ENCODE measurements at regions not wholly inside any gene's neighbourhood (a gene's known extent, or its start where the extent isn't known, plus 50 kb on each side); places are given as distances from the start of the nearest gene placed in this dataset.

- ChIA-PET CTCF (interaction anchor here (0.6 kb wide), 1 partner anchor 1848 kb away, joined by 3 read pairs; no protein-coding TSS in a partner anchor), POLR2A (ENCODE audit: unreplicated experiment) (no interaction called here)
- no peaks in the 10 kb centered on the region for H3K9me3 ChIP-seq (ENCODE audit: insufficient read depth, low read depth)
- H3K27me3 ChIP-seq (ENCODE audit: insufficient read depth, low read depth) = peaks cover 70% of the 10 kb centered on the region
- no peak overlapping the region for H3K4me2 ChIP-seq
- H3K36me3 ChIP-seq (ENCODE audit: low read depth) = no peaks in the 10 kb centered on the region
- no peak overlapping the region for H3K4me3 ChIP-seq
- no peak overlapping the region for H2AFZ ChIP-seq
- no peak for DNase-seq
- H4K20me1 ChIP-seq (ENCODE audit: insufficient read depth) = no peaks in the 10 kb centered on the region
- no TSS peak for BruUV-seq (replicated peaks)
- intact Hi-C loops (cut with micrococcal nuclease; ENCODE audit: unreplicated experiment) = no loop called here
- H3K9me2 ChIP-seq (ENCODE audit: insufficient read depth) = no peaks in the 10 kb centered on the region
- no peaks in the 10 kb centered on the region for H3K4me1 ChIP-seq (replicated peaks; ENCODE audit: insufficient read depth)
- H3F3A ChIP-seq (ENCODE audit: insufficient read depth, low read depth) = no peaks in the 10 kb centered on the region
- no peak overlapping the region for H3K27ac ChIP-seq
- no peak for TF ChIP-seq CTCF (conservative IDR thresholded peaks at IDR 0.05)
- no peak for TF ChIP-seq EZH2 (IDR thresholded peaks at IDR 0.05; ENCODE audit: low read depth)
- no peaks in the 10 kb centered on the region for H3K79me2 ChIP-seq (ENCODE audit: low read depth)
Observed at GRCh38 chr6:33877982-33878535, 74.3 kb upstream of the MLN start.

GRCh38 chr6:33875696-33876095, 71.9 kb upstream of the MLN start:
- H3K4me2 ChIP-seq = no peak overlapping the region
- no peaks in the 10 kb centered on the region for H3K9me2 ChIP-seq (ENCODE audit: insufficient read depth)
- no peak overlapping the region for H3K4me3 ChIP-seq
- no peak overlapping the region for H2AFZ ChIP-seq
- peaks cover 81% of the 10 kb centered on the region for H3K27me3 ChIP-seq (ENCODE audit: insufficient read depth, low read depth)
- no peaks in the 10 kb centered on the region for H4K20me1 ChIP-seq (ENCODE audit: insufficient read depth)
- ChIA-PET CTCF (no interaction called here), POLR2A (ENCODE audit: unreplicated experiment) (no interaction called here)
- H3K4me1 ChIP-seq (replicated peaks; ENCODE audit: insufficient read depth) = no peaks in the 10 kb centered on the region
- TF ChIP-seq EZH2 (IDR thresholded peaks at IDR 0.05; ENCODE audit: low read depth) (no peak), CTCF (conservative IDR thresholded peaks at IDR 0.05) (no peak)
- no peaks in the 10 kb centered on the region for H3F3A ChIP-seq (ENCODE audit: insufficient read depth, low read depth)
- intact Hi-C loops (cut with micrococcal nuclease; ENCODE audit: unreplicated experiment) = no loop called here
- H3K36me3 ChIP-seq (ENCODE audit: low read depth) = no peaks in the 10 kb centered on the region
- H3K9me3 ChIP-seq (ENCODE audit: insufficient read depth, low read depth) = no peaks in the 10 kb centered on the region
- no peaks in the 10 kb centered on the region for H3K79me2 ChIP-seq (ENCODE audit: low read depth)
- no peak overlapping the region for H3K27ac ChIP-seq
- no TSS peak for BruUV-seq (replicated peaks)
- no peak for DNase-seq

DNA sequence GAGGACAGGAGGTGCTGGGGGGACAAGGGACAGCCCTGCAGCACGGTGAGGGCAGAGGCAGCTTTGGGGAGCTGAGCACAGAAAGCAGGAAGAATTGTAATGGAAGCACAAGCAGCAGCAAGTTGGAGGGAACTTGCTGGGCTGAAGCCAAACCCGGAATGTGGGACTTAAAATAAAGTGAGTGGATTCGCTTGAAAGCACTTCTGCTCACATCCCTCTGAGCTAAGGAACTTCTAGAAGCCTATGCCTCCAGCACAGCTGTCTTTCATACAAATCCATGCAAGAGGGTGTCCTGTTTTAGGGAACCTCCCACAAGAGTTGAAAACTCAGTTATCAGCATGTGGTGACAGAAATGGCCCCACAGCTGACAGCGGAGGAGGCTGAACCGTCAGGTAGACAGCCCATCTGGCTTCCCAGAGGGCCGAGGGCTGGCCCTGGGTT, 71.4 kb upstream of the MLN start:
- H3K4me2 ChIP-seq = no peak overlapping the region
- no peak overlapping the region for H2AFZ ChIP-seq
- ChIA-PET CTCF (no interaction called here), POLR2A (ENCODE audit: unreplicated experiment) (no interaction called here)
- H3F3A ChIP-seq (ENCODE audit: insufficient read depth, low read depth) = no peaks in the 10 kb centered on the region
- no peaks in the 10 kb centered on the region for H3K4me1 ChIP-seq (replicated peaks; ENCODE audit: insufficient read depth)
- no peak for TF ChIP-seq EZH2 (IDR thresholded peaks at IDR 0.05; ENCODE audit: low read depth)
- TF ChIP-seq CTCF (conservative IDR thresholded peaks at IDR 0.05) = no peak
- intact Hi-C loops (cut with micrococcal nuclease; ENCODE audit: unreplicated experiment) = no loop called here
- BruUV-seq (replicated peaks) = no TSS peak
- no peaks in the 10 kb centered on the region for H3K9me2 ChIP-seq (ENCODE audit: insufficient read depth)
- no peak for DNase-seq
- H3K4me3 ChIP-seq = no peak overlapping the region
- peaks cover 85% of the 10 kb centered on the region for H3K27me3 ChIP-seq (ENCODE audit: insufficient read depth, low read depth)
- H3K36me3 ChIP-seq (ENCODE audit: low read depth) = no peaks in the 10 kb centered on the region
- H3K79me2 ChIP-seq (ENCODE audit: low read depth) = no peaks in the 10 kb centered on the region
- no peak overlapping the region for H3K27ac ChIP-seq
- H3K9me3 ChIP-seq (ENCODE audit: insufficient read depth, low read depth) = no peaks in the 10 kb centered on the region
- H4K20me1 ChIP-seq (ENCODE audit: insufficient read depth) = no peaks in the 10 kb centered on the region
